Liver (tissue), 8 donors: ENCODE measurements at regions not wholly inside any gene's neighbourhood (a gene's known extent, or its start where the extent isn't known, plus 50 kb on each side); places are given as distances from the start of the nearest gene placed in this dataset.

Source experiments
- DNase-seq: peaks from one replicate; pipeline ENCODE4 v3.0.0-alpha.2; 2017; ENCODE audit warnings: low spot score
- H3K27ac ChIP-seq, 2 donors: one replicate each; pipeline ENCODE4 v1.7.0; 2013; ENCODE audit warnings: inconsistent platforms in 2 of 2, low read length in 2 of 2, control low read depth in 1 of 2, low read depth in 1 of 2, mild to moderate bottlenecking in 1 of 2
- H3K27me3 ChIP-seq, 4 donors: one replicate each; pipeline versions ENCODE4 v1.6.1 to v1.7.0; 2013; ENCODE audit warnings: low read length in 3 of 4, inconsistent platforms in 1 of 4, mild to moderate bottlenecking in 1 of 4, moderate library complexity in 1 of 4; ENCODE audit not compliant: control insufficient read depth in 4 of 4, insufficient read depth in 4 of 4
- H3K36me3 ChIP-seq, 4 donors: one replicate each; pipeline versions ENCODE4 v1.6.1 to v1.7.0; 2013; ENCODE audit warnings: low read length in 3 of 4, mild to moderate bottlenecking in 3 of 4, low read depth in 1 of 4, moderate library complexity in 1 of 4; ENCODE audit not compliant: control insufficient read depth in 4 of 4, insufficient read depth in 3 of 4
- H3K4me1 ChIP-seq, 4 donors: one replicate each; pipeline versions ENCODE4 v1.6.1 to v1.7.0; 2013; ENCODE audit warnings: low read length in 3 of 4, mild to moderate bottlenecking in 3 of 4, moderate library complexity in 1 of 4; ENCODE audit not compliant: control insufficient read depth in 4 of 4, insufficient read depth in 4 of 4
- H3K4me3 ChIP-seq, 3 donors: one replicate each; pipeline versions ENCODE4 v1.6.1 to v1.7.0; 2013; ENCODE audit warnings: low read length in 3 of 3, control low read depth in 1 of 3, low read depth in 1 of 3, mild to moderate bottlenecking in 1 of 3
- H3K9ac ChIP-seq, 2 donors: one replicate each; pipeline ENCODE4 v1.7.0; 2013; ENCODE audit warnings: low read length in 2 of 2, mild to moderate bottlenecking in 2 of 2, moderate library complexity in 2 of 2, control low read depth in 1 of 2, low read depth in 1 of 2
- H3K9me3 ChIP-seq, 4 donors: one replicate each; pipeline versions ENCODE4 v1.6.1 to v1.7.0; 2013; ENCODE audit warnings: low read length in 3 of 4; ENCODE audit not compliant: control insufficient read depth in 4 of 4
- EGR1 ChIP-seq, 2 donors: IDR thresholded peaks; 2 replicates each; pipeline ENCODE4 v1.6.1; 2016 to 2018; ENCODE audit warnings: antibody characterized with exemption in 2 of 2, low read depth in 2 of 2
- FOXA1 ChIP-seq: IDR thresholded peaks from 2 replicates; pipeline ENCODE4 v1.6.1; 2016; ENCODE audit warnings: antibody characterized with exemption
- FOXA2 ChIP-seq: IDR thresholded peaks from 2 replicates; pipeline ENCODE4 v1.6.1; 2016; ENCODE audit warnings: antibody characterized with exemption
- GABPA ChIP-seq, 2 donors: IDR thresholded peaks in 1 of 2; conservative IDR thresholded peaks in 1 of 2; 2 replicates each; pipeline ENCODE4 v1.6.1; 2016; ENCODE audit warnings: antibody characterized with exemption in 2 of 2, mild to moderate bottlenecking in 1 of 2, moderate library complexity in 1 of 2
- HNF4A ChIP-seq, 2 donors: conservative IDR thresholded peaks; 2 replicates each; pipeline ENCODE4 v1.6.1; 2016; ENCODE audit warnings: antibody characterized with exemption in 2 of 2, mild to moderate bottlenecking in 2 of 2
- HNF4G ChIP-seq: IDR thresholded peaks from 2 replicates; pipeline ENCODE4 v1.6.1; 2016; ENCODE audit warnings: antibody characterized with exemption
- JUND ChIP-seq, 2 donors: IDR thresholded peaks; 2 replicates each; pipeline ENCODE4 v1.6.1; 2016; ENCODE audit warnings: antibody characterized with exemption in 2 of 2
- NR2F2 ChIP-seq: IDR thresholded peaks from 2 replicates; pipeline ENCODE4 v1.6.1; 2016; ENCODE audit warnings: antibody characterized with exemption
- RAD21 ChIP-seq, 2 donors: IDR thresholded peaks; 2 replicates each; pipeline ENCODE4 v1.6.1; 2016; ENCODE audit warnings: antibody characterized with exemption in 2 of 2, mild to moderate bottlenecking in 2 of 2
- RXRA ChIP-seq, 2 donors: IDR thresholded peaks; 2 replicates each; pipeline ENCODE4 v1.6.1; 2017 to 2018; ENCODE audit warnings: antibody characterized with exemption in 2 of 2, mild to moderate bottlenecking in 1 of 2
- SP1 ChIP-seq: IDR thresholded peaks from 2 replicates; pipeline ENCODE4 v1.6.1; 2018; ENCODE audit warnings: antibody characterized with exemption, mild to moderate bottlenecking
- TAF1 ChIP-seq: conservative IDR thresholded peaks from 2 replicates; pipeline ENCODE4 v1.6.1; 2016; ENCODE audit warnings: antibody characterized with exemption, mild to moderate bottlenecking
- YY1 ChIP-seq: IDR thresholded peaks from 2 replicates; pipeline ENCODE4 v1.6.1; 2016; ENCODE audit warnings: antibody characterized with exemption, mild to moderate bottlenecking
- WGBS: extraction: QIAGEN DNeasy Blood & Tissue Kit; methylation state at CpG from one replicate; pipeline ENCODE4 v1.1.7; 2013; 5-methylcytosine and 5-hydroxymethylcytosine counted together
- TF ChIP-seq, protein P1 (sequence below): IDR thresholded peaks from 2 replicates; pipeline ENCODE4 v1.6.1; 2016; ENCODE audit warnings: antibody characterized with exemption
- TF ChIP-seq, protein P2 (sequence below): fragments of 150-350 bp; IDR thresholded peaks from 2 replicates; pipeline ENCODE4 v1.5.1; 2017; ENCODE audit warnings: improper control_type of control experiment, low read depth, low read length; ENCODE audit not compliant: missing input control
- TF ChIP-seq, protein P3 (sequence below): IDR thresholded peaks from 2 replicates; pipeline ENCODE4 v1.6.1; 2016; ENCODE audit warnings: antibody characterized with exemption, mild to moderate bottlenecking
- TF ChIP-seq, protein P4 (sequence below): IDR thresholded peaks from 2 replicates; pipeline ENCODE4 v1.6.1; 2016; ENCODE audit warnings: antibody characterized with exemption
- TF ChIP-seq, protein P5 (sequence below): IDR thresholded peaks from 2 replicates; pipeline ENCODE4 v1.6.1; 2016; ENCODE audit warnings: antibody characterized with exemption
- donor health status: healthy.
- donor health status: healthy.
- donor health status: healthy.
- donor health status: healthy.
- donor health status: healthy.

DNA sequence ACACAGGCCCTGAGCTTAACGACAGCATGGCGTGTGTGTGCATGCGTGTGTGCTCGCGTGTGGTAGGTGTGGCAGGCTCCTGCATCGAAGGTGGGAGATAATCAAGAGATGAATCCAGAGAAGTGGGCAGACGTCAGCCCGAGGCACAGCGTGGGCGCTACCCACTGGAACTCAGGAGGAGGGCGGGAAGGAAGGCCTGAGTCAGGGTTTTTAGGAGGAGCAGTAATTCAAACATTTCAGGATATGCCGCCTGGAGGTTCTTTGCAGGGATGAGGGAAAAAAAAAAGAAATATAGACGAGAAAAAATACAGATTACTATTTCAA lies 66.3 kb upstream of the STX18 start:
- no peaks in the 10 kb centered on the region for H3K4me1 ChIP-seq
- no peak for DNase-seq
- no peaks in the 10 kb centered on the region for H3K36me3 ChIP-seq
- no peaks in the 10 kb centered on the region for H3K27me3 ChIP-seq
- no peaks in the 10 kb centered on the region for H3K9me3 ChIP-seq
- H3K27ac ChIP-seq: no peak overlapping the region
- H3K4me3 ChIP-seq: no peak overlapping the region
- no peak overlapping the region for H3K9ac ChIP-seq
- 88% methylated on average over 13 of the region's 13 CpGs for WGBS
- TF ChIP-seq TAF1 (no peak), JUND (IDR thresholded peaks at IDR 0.05) (no peak)
- TF ChIP-seq, protein P1, sequence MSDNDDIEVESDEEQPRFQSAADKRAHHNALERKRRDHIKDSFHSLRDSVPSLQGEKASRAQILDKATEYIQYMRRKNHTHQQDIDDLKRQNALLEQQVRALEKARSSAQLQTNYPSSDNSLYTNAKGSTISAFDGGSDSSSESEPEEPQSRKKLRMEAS: no peak

DNA sequence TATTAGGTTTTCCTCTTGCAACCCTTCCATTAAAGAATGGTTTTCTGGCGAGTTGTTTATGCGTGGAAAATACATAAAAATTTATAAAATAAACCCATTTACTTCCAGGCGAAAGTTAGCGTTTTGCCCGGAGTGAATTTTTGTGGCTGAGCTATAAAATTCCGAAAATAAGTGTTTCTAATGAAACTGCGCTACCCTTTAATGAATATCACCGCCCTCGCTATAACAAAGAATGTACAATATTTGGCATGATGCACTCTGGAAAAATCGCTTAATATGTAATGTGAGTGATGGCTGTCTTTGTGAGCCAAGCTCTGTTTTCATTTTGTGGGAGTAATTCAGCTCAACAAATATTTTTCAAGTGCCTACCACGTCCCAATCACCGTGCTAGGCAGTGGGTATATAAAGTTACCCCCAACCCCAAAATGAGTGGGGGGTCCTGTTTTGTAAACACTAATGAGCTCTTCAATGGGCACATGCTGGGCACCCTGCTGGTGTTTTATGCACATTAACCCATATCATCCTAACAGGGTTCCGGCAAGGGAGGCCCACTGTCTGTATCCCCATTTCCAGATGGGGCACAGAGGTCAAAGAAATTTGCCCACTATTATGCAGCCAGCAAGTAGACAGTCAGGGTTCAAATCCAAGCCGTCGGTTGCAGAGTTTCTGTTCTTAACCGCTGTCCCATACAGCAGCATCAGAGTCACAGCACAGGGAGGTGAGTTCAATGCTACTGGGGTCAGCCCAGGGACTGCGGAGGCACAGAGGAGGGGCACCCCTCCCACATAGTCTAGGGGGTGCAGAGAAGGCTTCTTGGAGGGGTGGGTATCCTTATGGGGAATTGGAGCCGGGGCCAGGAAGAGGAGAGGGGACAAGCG lies 65.7 kb upstream of the STX18 start:
- WGBS: 92% methylated on average over 19 of the region's 19 CpGs
- DNase-seq: no peak
- Histone ChIP-seq H3K4me3 (no peak overlapping the region), H3K27me3 (no peaks in the 10 kb centered on the region), H3K4me1 (no peaks in the 10 kb centered on the region), H3K9me3 (no peaks in the 10 kb centered on the region), H3K27ac (no peak overlapping the region), H3K36me3 (no peaks in the 10 kb centered on the region), H3K9ac (no peak overlapping the region)
- TF ChIP-seq SP1 (no peak), TAF1 (no peak)

DNA sequence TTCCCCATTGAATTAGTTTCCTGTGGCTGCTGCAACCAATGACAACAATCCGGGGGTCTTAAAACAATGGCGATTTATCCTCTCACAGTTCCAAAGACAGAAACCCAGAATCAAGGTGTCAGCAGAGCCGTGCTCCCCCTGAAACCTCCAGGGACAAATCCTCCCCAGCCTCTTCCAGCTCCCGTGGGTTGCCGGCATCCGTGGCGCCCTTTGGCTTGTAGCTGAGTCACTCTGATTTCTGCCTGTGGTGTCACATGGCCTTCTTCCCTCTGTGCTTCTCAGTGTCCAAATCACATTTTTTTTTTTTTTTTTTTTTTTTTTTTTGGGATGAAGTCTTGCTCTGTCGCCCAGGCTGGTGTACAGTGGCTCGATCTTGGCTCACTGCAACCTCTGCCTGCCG lies 64.5 kb upstream of the STX18 start:
- no peaks in the 10 kb centered on the region for H3K9me3 ChIP-seq
- H3K27me3 ChIP-seq: no peaks in the 10 kb centered on the region
- H3K27ac ChIP-seq: no peak overlapping the region
- no peaks in the 10 kb centered on the region for H3K36me3 ChIP-seq
- DNase-seq: no peak
- H3K4me1 ChIP-seq: no peaks in the 10 kb centered on the region
- no peak overlapping the region for H3K4me3 ChIP-seq
- TF ChIP-seq, protein P2, sequence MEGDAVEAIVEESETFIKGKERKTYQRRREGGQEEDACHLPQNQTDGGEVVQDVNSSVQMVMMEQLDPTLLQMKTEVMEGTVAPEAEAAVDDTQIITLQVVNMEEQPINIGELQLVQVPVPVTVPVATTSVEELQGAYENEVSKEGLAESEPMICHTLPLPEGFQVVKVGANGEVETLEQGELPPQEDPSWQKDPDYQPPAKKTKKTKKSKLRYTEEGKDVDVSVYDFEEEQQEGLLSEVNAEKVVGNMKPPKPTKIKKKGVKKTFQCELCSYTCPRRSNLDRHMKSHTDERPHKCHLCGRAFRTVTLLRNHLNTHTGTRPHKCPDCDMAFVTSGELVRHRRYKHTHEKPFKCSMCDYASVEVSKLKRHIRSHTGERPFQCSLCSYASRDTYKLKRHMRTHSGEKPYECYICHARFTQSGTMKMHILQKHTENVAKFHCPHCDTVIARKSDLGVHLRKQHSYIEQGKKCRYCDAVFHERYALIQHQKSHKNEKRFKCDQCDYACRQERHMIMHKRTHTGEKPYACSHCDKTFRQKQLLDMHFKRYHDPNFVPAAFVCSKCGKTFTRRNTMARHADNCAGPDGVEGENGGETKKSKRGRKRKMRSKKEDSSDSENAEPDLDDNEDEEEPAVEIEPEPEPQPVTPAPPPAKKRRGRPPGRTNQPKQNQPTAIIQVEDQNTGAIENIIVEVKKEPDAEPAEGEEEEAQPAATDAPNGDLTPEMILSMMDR: no peak
- TF ChIP-seq JUND (IDR thresholded peaks at IDR 0.05) (no peak), TAF1 (no peak), RXRA (IDR thresholded peaks at IDR 0.05) (no peak), EGR1 (IDR thresholded peaks at IDR 0.05; ENCODE audit: low read depth in 2 of 2) (no peak), FOXA1 (no peak), YY1 (no peak), HNF4A (conservative IDR thresholded peaks at IDR 0.05) (no peak), FOXA2 (no peak), HNF4G (no peak), RAD21 (IDR thresholded peaks at IDR 0.05) (no peak), SP1 (no peak), NR2F2 (no peak), GABPA (IDR thresholded peaks at IDR 0.05 in 1 of 2, conservative IDR thresholded peaks at IDR 0.05 in 1 of 2) (no peak)
- TF ChIP-seq, protein P1: no peak
- TF ChIP-seq, protein P3, sequence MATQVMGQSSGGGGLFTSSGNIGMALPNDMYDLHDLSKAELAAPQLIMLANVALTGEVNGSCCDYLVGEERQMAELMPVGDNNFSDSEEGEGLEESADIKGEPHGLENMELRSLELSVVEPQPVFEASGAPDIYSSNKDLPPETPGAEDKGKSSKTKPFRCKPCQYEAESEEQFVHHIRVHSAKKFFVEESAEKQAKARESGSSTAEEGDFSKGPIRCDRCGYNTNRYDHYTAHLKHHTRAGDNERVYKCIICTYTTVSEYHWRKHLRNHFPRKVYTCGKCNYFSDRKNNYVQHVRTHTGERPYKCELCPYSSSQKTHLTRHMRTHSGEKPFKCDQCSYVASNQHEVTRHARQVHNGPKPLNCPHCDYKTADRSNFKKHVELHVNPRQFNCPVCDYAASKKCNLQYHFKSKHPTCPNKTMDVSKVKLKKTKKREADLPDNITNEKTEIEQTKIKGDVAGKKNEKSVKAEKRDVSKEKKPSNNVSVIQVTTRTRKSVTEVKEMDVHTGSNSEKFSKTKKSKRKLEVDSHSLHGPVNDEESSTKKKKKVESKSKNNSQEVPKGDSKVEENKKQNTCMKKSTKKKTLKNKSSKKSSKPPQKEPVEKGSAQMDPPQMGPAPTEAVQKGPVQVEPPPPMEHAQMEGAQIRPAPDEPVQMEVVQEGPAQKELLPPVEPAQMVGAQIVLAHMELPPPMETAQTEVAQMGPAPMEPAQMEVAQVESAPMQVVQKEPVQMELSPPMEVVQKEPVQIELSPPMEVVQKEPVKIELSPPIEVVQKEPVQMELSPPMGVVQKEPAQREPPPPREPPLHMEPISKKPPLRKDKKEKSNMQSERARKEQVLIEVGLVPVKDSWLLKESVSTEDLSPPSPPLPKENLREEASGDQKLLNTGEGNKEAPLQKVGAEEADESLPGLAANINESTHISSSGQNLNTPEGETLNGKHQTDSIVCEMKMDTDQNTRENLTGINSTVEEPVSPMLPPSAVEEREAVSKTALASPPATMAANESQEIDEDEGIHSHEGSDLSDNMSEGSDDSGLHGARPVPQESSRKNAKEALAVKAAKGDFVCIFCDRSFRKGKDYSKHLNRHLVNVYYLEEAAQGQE: no peak
- TF ChIP-seq, protein P4, sequence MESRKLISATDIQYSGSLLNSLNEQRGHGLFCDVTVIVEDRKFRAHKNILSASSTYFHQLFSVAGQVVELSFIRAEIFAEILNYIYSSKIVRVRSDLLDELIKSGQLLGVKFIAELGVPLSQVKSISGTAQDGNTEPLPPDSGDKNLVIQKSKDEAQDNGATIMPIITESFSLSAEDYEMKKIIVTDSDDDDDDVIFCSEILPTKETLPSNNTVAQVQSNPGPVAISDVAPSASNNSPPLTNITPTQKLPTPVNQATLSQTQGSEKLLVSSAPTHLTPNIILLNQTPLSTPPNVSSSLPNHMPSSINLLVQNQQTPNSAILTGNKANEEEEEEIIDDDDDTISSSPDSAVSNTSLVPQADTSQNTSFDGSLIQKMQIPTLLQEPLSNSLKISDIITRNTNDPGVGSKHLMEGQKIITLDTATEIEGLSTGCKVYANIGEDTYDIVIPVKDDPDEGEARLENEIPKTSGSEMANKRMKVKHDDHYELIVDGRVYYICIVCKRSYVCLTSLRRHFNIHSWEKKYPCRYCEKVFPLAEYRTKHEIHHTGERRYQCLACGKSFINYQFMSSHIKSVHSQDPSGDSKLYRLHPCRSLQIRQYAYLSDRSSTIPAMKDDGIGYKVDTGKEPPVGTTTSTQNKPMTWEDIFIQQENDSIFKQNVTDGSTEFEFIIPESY: no peak
- TF ChIP-seq, protein P5, sequence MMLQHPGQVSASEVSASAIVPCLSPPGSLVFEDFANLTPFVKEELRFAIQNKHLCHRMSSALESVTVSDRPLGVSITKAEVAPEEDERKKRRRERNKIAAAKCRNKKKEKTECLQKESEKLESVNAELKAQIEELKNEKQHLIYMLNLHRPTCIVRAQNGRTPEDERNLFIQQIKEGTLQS: no peak
- WGBS: 88% methylated on average over 10 of the region's 10 CpGs
- no peak overlapping the region for H3K9ac ChIP-seq
